ENCODE measurements at regions not wholly inside any gene's neighbourhood (a gene's known extent, or its start where the extent isn't known, plus 50 kb on each side); places are given as distances from the start of the nearest gene placed in this dataset.

- H3K4me3 ChIP-seq (ENCODE audit: low read depth, low read length), result no peak overlapping the region
- TF ChIP-seq CTCF (IDR thresholded peaks at IDR 0.05; ENCODE audit: insufficient read depth, low read length, poor library complexity, severe bottlenecking), result no peak
- DNase-seq (ENCODE audit: low read depth), result no peak
Measured at GRCh38 chr12:91871751-91872150, 273.9 kb downstream of the BTG1 start.

GRCh38 chr12:91870872-91871707 lies 274.6 kb downstream of the BTG1 start:
- Histone ChIP-seq H3K27me3 (ENCODE audit: control insufficient read depth, insufficient read depth, low read length) (no peaks in the 10 kb centered on the region), H3K4me3 (ENCODE audit: low read depth, low read length) (no peak overlapping the region), H3K36me3 (ENCODE audit: control insufficient read depth, insufficient read depth, low read length) (no peaks in the 10 kb centered on the region)
- no peak for TF ChIP-seq CTCF (IDR thresholded peaks at IDR 0.05; ENCODE audit: insufficient read depth, low read length, poor library complexity, severe bottlenecking)
- no peak for DNase-seq (ENCODE audit: low read depth)

More at GRCh38 chr12:91871751-91872150, 273.9 kb downstream of the BTG1 start:
- no peaks in the 10 kb centered on the region for H3K36me3 ChIP-seq (ENCODE audit: control insufficient read depth, insufficient read depth, low read length)
- no peaks in the 10 kb centered on the region for H3K27me3 ChIP-seq (ENCODE audit: control insufficient read depth, insufficient read depth, low read length)

- no peak for TF ChIP-seq CTCF (IDR thresholded peaks at IDR 0.05; ENCODE audit: insufficient read depth, low read length, poor library complexity, severe bottlenecking)
- Histone ChIP-seq H3K36me3 (ENCODE audit: control insufficient read depth, insufficient read depth, low read length) (no peaks in the 10 kb centered on the region), H3K27me3 (ENCODE audit: control insufficient read depth, insufficient read depth, low read length) (no peaks in the 10 kb centered on the region), H3K4me3 (ENCODE audit: low read depth, low read length) (no peak overlapping the region)
- no peak for DNase-seq (ENCODE audit: low read depth)
Measured at GRCh38 chr12:91868054-91868453, 277.6 kb downstream of the BTG1 start.

- DNase-seq (ENCODE audit: low read depth), result no peak
- TF ChIP-seq CTCF (IDR thresholded peaks at IDR 0.05; ENCODE audit: insufficient read depth, low read length, poor library complexity, severe bottlenecking), result no peak
- Histone ChIP-seq H3K36me3 (ENCODE audit: control insufficient read depth, insufficient read depth, low read length) (no peaks in the 10 kb centered on the region), H3K4me3 (ENCODE audit: low read depth, low read length) (no peak overlapping the region), H3K27me3 (ENCODE audit: control insufficient read depth, insufficient read depth, low read length) (no peaks in the 10 kb centered on the region)
Measured at GRCh38 chr12:91866566-91866965, 279.1 kb downstream of the BTG1 start.

- Histone ChIP-seq H3K36me3 (ENCODE audit: control insufficient read depth, insufficient read depth, low read length) (no peaks in the 10 kb centered on the region), H3K4me3 (ENCODE audit: low read depth, low read length) (no peak overlapping the region), H3K27me3 (ENCODE audit: control insufficient read depth, insufficient read depth, low read length) (no peaks in the 10 kb centered on the region)
- no peak for TF ChIP-seq CTCF (IDR thresholded peaks at IDR 0.05; ENCODE audit: insufficient read depth, low read length, poor library complexity, severe bottlenecking)
- DNase-seq (ENCODE audit: low read depth), result no peak
Measured at GRCh38 chr12:91863702-91864101, 281.9 kb downstream of the BTG1 start.

GRCh38 chr12:91861554-91861953 lies 284.1 kb downstream of the BTG1 start:
- H3K4me3 ChIP-seq (ENCODE audit: low read depth, low read length), result no peak overlapping the region
- no peaks in the 10 kb centered on the region for H3K36me3 ChIP-seq (ENCODE audit: control insufficient read depth, insufficient read depth, low read length)
- no peaks in the 10 kb centered on the region for H3K27me3 ChIP-seq (ENCODE audit: control insufficient read depth, insufficient read depth, low read length)
- DNase-seq (ENCODE audit: low read depth), result no peak
- TF ChIP-seq CTCF (IDR thresholded peaks at IDR 0.05; ENCODE audit: insufficient read depth, low read length, poor library complexity, severe bottlenecking), result no peak
